H1 (cell line): ENCODE measurements at regions not wholly inside any gene's neighbourhood (a gene's known extent, or its start where the extent isn't known, plus 50 kb on each side); places are given as distances from the start of the nearest gene placed in this dataset.
A peak's percentile ranks its signal among the peaks of the same experiment; 100 is the strongest.

Source experiments
- CTCF ChIA-PET: fragments of 300-600 bp; sonication (Branson Sonifier 250); formaldehyde crosslinking; loops from one replicate; lab custom pipeline; 2021; ENCODE audit not compliant: partially characterized antibody; lab: Charles Lee
- POLR2A ChIA-PET: fragments of 300-600 bp; sonication (Branson Sonifier 250); formaldehyde crosslinking; loops from one replicate; lab custom pipeline; 2021; ENCODE audit warnings: inconsistent platforms; ENCODE audit not compliant: partially characterized antibody; lab: Charles Lee
- DNase-seq, 2 experiments: peaks; one replicate each; pipeline versions ENCODE4 v3.0.0 to v3.0.0-alpha.2; 2010 to 2022; ENCODE audit warnings: low spot score in 2 of 2, low read depth in 1 of 2, mixed read lengths in 1 of 2
- FAIRE-seq: peaks from 2 replicates; lab custom pipeline; 2011; peaks lifted over from hg19 to GRCh38; lab: Jason Lieb, UNC
- H2AFZ ChIP-seq: 2 replicates; pipeline ENCODE4 v1.8.1; 2012; ENCODE audit warnings: low read length, inconsistent platforms
- H2AK5ac ChIP-seq: 2 replicates; pipeline ENCODE4 v1.6.1; 2013; ENCODE audit warnings: low read depth, low read length
- H2BK120ac ChIP-seq: replicated peaks from 2 replicates; pipeline ENCODE3; 2013; ENCODE audit warnings: low read depth, low read length, inconsistent platforms
- H2BK12ac ChIP-seq: 2 replicates; pipeline ENCODE4 v1.6.1; 2013; ENCODE audit warnings: low read depth, low read length
- H2BK15ac ChIP-seq: 2 replicates; pipeline ENCODE4 v1.6.1; 2013; ENCODE audit warnings: low read length
- H2BK20ac ChIP-seq: 2 replicates; pipeline ENCODE4 v1.6.1; 2013; ENCODE audit warnings: low read length
- H2BK5ac ChIP-seq: 2 replicates; pipeline ENCODE4 v1.6.1; 2013; ENCODE audit warnings: low read depth, low read length
- H3K14ac ChIP-seq: 2 replicates; pipeline ENCODE4 v1.6.1; 2013; ENCODE audit warnings: inconsistent platforms; ENCODE audit not compliant: insufficient read length
- H3K18ac ChIP-seq: 2 replicates; pipeline ENCODE4 v1.6.1; 2013; ENCODE audit warnings: low read length; ENCODE audit errors: extremely low read depth
- H3K23ac ChIP-seq: 2 replicates; pipeline ENCODE4 v1.6.1; 2013; ENCODE audit warnings: inconsistent platforms; ENCODE audit not compliant: insufficient read length
- H3K23me2 ChIP-seq: 2 replicates; pipeline ENCODE4 v1.6.1; 2013; ENCODE audit warnings: low read depth, low read length
- H3K27ac ChIP-seq: 2 replicates; pipeline ENCODE4 v1.6.1; 2011; ENCODE audit warnings: low read depth, low read length, inconsistent platforms
- H3K27me3 ChIP-seq, 4 experiments: replicated peaks in 1 of 4; 1 replicate in 1 of 4; 2 replicates in 3 of 4; pipeline versions ENCODE4 v1.6.1 to v1.8.1; 2011 to 2013; ENCODE audit warnings: low read length in 3 of 4, mild to moderate bottlenecking in 3 of 4, inconsistent platforms in 2 of 4, mixed read lengths in 2 of 4, moderate library complexity in 1 of 4; ENCODE audit not compliant: control insufficient read depth in 3 of 4, insufficient read depth in 3 of 4; ENCODE audit errors: extremely low read depth in 1 of 4
- H3K36me3 ChIP-seq, 4 experiments: 2 replicates each; pipeline versions ENCODE4 v1.6.1 to v1.8.1; 2011 to 2013; ENCODE audit warnings: mild to moderate bottlenecking in 4 of 4, low read length in 3 of 4, moderate library complexity in 2 of 4, control low read depth in 1 of 4, inconsistent platforms in 1 of 4; ENCODE audit not compliant: insufficient read depth in 4 of 4, control insufficient read depth in 2 of 4
- H3K4ac ChIP-seq: replicated peaks from 2 replicates; pipeline ENCODE3; 2013; ENCODE audit warnings: low read length, low read depth, mixed read lengths, inconsistent platforms; ENCODE audit not compliant: insufficient read length
- H3K4me1 ChIP-seq, 4 experiments: replicated peaks in 1 of 4; 1 replicate in 1 of 4; 2 replicates in 3 of 4; pipeline versions ENCODE4 v1.6.1 to v1.8.1; 2011 to 2013; ENCODE audit warnings: low read length in 3 of 4, inconsistent platforms in 2 of 4, mixed read lengths in 1 of 4; ENCODE audit not compliant: insufficient read depth in 4 of 4, control insufficient read depth in 3 of 4
- H3K4me2 ChIP-seq, 2 experiments: 2 replicates each; pipeline versions ENCODE4 v1.6.1 to v1.8.1; 2011 to 2013; ENCODE audit warnings: low read depth in 2 of 2, low read length in 2 of 2, control low read depth in 1 of 2, inconsistent platforms in 1 of 2, mild to moderate bottlenecking in 1 of 2; ENCODE audit not compliant: insufficient read depth in 1 of 2
- H3K4me3 ChIP-seq, 4 experiments: fragments of 200-600, 300-600 bp in 1 of 4; sonication (generic), shearing (Covaris generic), sonication (Bioruptor Twin) in 1 of 4; 2 replicates each; pipeline versions ENCODE4 v1.5.1 to v1.8.1; 2011 to 2016; ENCODE audit warnings: low read length in 4 of 4, low read depth in 3 of 4, control low read depth in 2 of 4, inconsistent platforms in 2 of 4, mild to moderate bottlenecking in 2 of 4, mixed read lengths in 1 of 4, moderate library complexity in 1 of 4; ENCODE audit not compliant: insufficient read depth in 2 of 4; ENCODE audit errors: extremely low read depth in 1 of 4
- H3K56ac ChIP-seq: replicated peaks from 2 replicates; pipeline ENCODE3; 2013; ENCODE audit warnings: low read depth, mild to moderate bottlenecking, mixed read lengths, low read length, inconsistent platforms; ENCODE audit not compliant: insufficient read length
- H3K79me1 ChIP-seq: 2 replicates; pipeline ENCODE4 v1.6.1; 2013; ENCODE audit warnings: low read depth, low read length, control low read depth
- H3K79me2 ChIP-seq, 2 experiments: 2 replicates each; pipeline versions ENCODE4 v1.6.1 to v1.8.1; 2012 to 2013; ENCODE audit warnings: low read length in 2 of 2, mild to moderate bottlenecking in 2 of 2, inconsistent platforms in 1 of 2; ENCODE audit not compliant: insufficient read depth in 2 of 2, control insufficient read depth in 1 of 2
- H3K9ac ChIP-seq, 4 experiments: replicated peaks in 1 of 4; 1 replicate in 1 of 4; 2 replicates in 3 of 4; pipeline versions ENCODE4 v1.6.1 to v1.8.1; 2011 to 2013; ENCODE audit warnings: low read depth in 3 of 4, low read length in 3 of 4, control low read depth in 2 of 4, mild to moderate bottlenecking in 2 of 4, moderate library complexity in 2 of 4, inconsistent platforms in 1 of 4; ENCODE audit errors: extremely low read depth in 1 of 4
- H3K9me3 ChIP-seq, 2 experiments: 2 replicates each; pipeline versions ENCODE4 v1.6.1 to v1.8.1; 2012 to 2013; ENCODE audit warnings: mild to moderate bottlenecking in 2 of 2, moderate library complexity in 2 of 2, control low read depth in 1 of 2, inconsistent platforms in 1 of 2, low read depth in 1 of 2, low read length in 1 of 2, mixed read lengths in 1 of 2; ENCODE audit not compliant: insufficient read depth in 2 of 2
- H4K20me1 ChIP-seq, 2 experiments: replicated peaks in 1 of 2; 2 replicates each; pipeline versions ENCODE3 to v1.8.1; 2011 to 2013; ENCODE audit warnings: inconsistent platforms in 2 of 2, low read length in 2 of 2, mild to moderate bottlenecking in 1 of 2; ENCODE audit not compliant: insufficient read depth in 2 of 2, control insufficient read depth in 1 of 2
- H4K5ac ChIP-seq: 2 replicates; pipeline ENCODE4 v1.6.1; 2013; ENCODE audit warnings: low read length, low read depth, mixed read lengths, inconsistent platforms; ENCODE audit not compliant: insufficient read length
- H4K8ac ChIP-seq: 2 replicates; pipeline ENCODE4 v1.8.0; 2013; ENCODE audit warnings: mild to moderate bottlenecking, moderate library complexity, low read length, inconsistent platforms; ENCODE audit not compliant: insufficient read depth; ENCODE audit errors: extremely low read depth
- H4K91ac ChIP-seq: replicated peaks from 2 replicates; pipeline ENCODE3; 2013; ENCODE audit warnings: low read length, mixed read lengths, inconsistent platforms; ENCODE audit not compliant: insufficient read length
- ASH2L ChIP-seq: fragments of 200-600, 300-600 bp; sonication (generic); IDR thresholded peaks from one replicate; pipeline ENCODE4 v1.7.1; 2017; ENCODE audit warnings: low read length
- CTBP2 ChIP-seq: IDR thresholded peaks from 2 replicates; pipeline ENCODE4 v1.7.0; 2011; ENCODE audit warnings: borderline replicate concordance, mild to moderate bottlenecking, moderate library complexity, mixed read lengths, low read length; ENCODE audit not compliant: insufficient read depth, insufficient read length
- KDM5A ChIP-seq: fragments of 200-600 bp; IDR thresholded peaks from 2 replicates; pipeline ENCODE4 v1.7.1; 2012; ENCODE audit warnings: mild to moderate bottlenecking, low read length, inconsistent platforms, mixed read lengths
- PHF8 ChIP-seq: fragments of 200-600 bp; sonication (generic); conservative IDR thresholded peaks from 2 replicates; pipeline ENCODE4 v1.7.1; 2012; ENCODE audit warnings: low read depth, mild to moderate bottlenecking, inconsistent platforms, low read length, moderate library complexity
- POLR2A ChIP-seq, 2 experiments: IDR thresholded peaks; 1 replicate in 1 of 2; 2 replicates in 1 of 2; pipeline ENCODE4 v1.6.1; 2011; ENCODE audit warnings: low read depth in 2 of 2, low read length in 2 of 2, mild to moderate bottlenecking in 2 of 2; ENCODE audit errors: control extremely low read depth in 1 of 2
- SUZ12 ChIP-seq: fragments of 200-600 bp; sonication (generic); IDR thresholded peaks from 2 replicates; pipeline ENCODE4 v1.6.1; 2012; ENCODE audit warnings: mild to moderate bottlenecking, inconsistent platforms, low read length, moderate library complexity, mixed read lengths
- TEAD4 ChIP-seq: IDR thresholded peaks from 2 replicates; pipeline ENCODE4 v1.6.1; 2012; ENCODE audit warnings: low read depth, low read length, inconsistent platforms, mixed read lengths
- WGBS, 2 experiments: shearing (Covaris generic) in 1 of 2; methylation state at CpG; one replicate each; pipeline versions ENCODE4 v1.1.6 to v1.1.7; 2013 to 2015; ENCODE audit warnings: low lambda C conversion rate in 2 of 2, mixed read lengths in 2 of 2, inconsistent platforms in 1 of 2, low coverage in 1 of 2, missing lambda C conversion rate in 1 of 2; ENCODE audit not compliant: insufficient replicate concordance in 2 of 2, insufficient coverage in 1 of 2, insufficient read length in 1 of 2; ENCODE audit errors: extremely low coverage in 1 of 2, missing lambda C conversion rate in 1 of 2; 5-methylcytosine and 5-hydroxymethylcytosine counted together
- TF ChIP-seq, protein P1 (sequence below): IDR thresholded peaks from 2 replicates; pipeline ENCODE4 v1.6.1; 2012; ENCODE audit warnings: inconsistent platforms

DNA sequence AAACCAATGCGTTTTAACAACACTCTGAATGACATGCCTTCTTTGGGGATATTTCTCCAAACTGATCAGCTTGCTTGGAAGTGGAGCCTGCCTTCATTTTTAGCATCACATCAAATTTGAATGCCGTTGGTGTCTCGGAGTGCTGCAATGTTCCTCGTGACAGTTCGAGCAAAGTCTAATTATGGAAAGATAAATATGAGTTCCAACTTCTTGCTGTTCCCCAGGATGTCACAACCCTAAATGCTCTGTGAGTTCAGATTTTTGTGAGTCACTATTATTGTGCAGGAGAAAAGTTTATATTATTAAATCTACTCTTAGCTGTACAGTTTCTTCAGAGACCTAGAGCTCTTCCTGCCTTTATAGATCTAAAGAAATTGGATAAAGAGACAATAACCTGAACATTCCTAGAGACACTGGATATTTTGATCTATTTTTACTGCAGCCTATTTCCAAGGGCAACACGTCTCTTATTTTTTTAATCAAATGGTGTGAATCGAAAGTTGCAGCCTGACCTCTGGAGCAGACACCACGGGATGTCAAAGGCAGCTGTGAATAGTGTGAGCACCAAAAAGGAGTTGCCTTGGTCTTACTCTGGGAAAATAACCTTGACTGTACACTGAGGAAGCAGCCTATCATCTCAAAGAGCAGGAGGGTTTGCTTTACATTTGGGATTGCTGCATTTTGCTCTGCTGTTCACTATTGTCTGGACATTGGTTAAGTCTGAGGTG, 330.1 kb downstream of the TDRD15 start:
- no peak overlapping the region for H2BK20ac ChIP-seq
- no peak overlapping the region for H2AK5ac ChIP-seq
- H4K5ac ChIP-seq, result no peak overlapping the region
- no peak overlapping the region for H3K4me2 ChIP-seq
- no peak overlapping the region for H3K18ac ChIP-seq
- 90% methylated on average over 8 of the region's 8 CpGs; no CpG with 5 or more reads in 1 of the 2 experiments for WGBS, 2 experiments
- ChIA-PET CTCF (interaction anchor here (3.5 kb wide), 1 partner anchor 31 kb away, joined by 13 read pairs; no protein-coding TSS in a partner anchor), POLR2A (interaction anchor here (0.8 kb wide), 1 partner anchor 41 kb away, joined by 5 read pairs; no protein-coding TSS in a partner anchor)
- no peaks in the 10 kb centered on the region; the same call in 1 of the 2 replicates for H3K79me1 ChIP-seq
- H3K27me3 ChIP-seq, result no peaks in the 10 kb centered on the region
- no peak overlapping the region for H3K9ac ChIP-seq
- no peak for FAIRE-seq
- H3K27ac ChIP-seq, result no peak overlapping the region
- H3K23ac ChIP-seq, result no peak overlapping the region
- no peak overlapping the region for H2AFZ ChIP-seq
- no peak for TF ChIP-seq CTBP2
- no peak for TF ChIP-seq POLR2A (IDR thresholded peaks at IDR 0.05; ENCODE audit: control extremely low read depth in 1 of 2, low read depth in 2 of 2, low read length in 2 of 2)
- TF ChIP-seq TEAD4, result no peak
- no peak for TF ChIP-seq PHF8
- TF ChIP-seq, protein P1, sequence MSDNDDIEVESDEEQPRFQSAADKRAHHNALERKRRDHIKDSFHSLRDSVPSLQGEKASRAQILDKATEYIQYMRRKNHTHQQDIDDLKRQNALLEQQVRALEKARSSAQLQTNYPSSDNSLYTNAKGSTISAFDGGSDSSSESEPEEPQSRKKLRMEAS, result no peak
- TF ChIP-seq ASH2L, result no peak
- TF ChIP-seq SUZ12, result no peak
- TF ChIP-seq KDM5A, result no peak
- H3K4ac ChIP-seq, result no peak overlapping the region
- no peak overlapping the region for H2BK15ac ChIP-seq
- H2BK5ac ChIP-seq, result no peak overlapping the region; the same call in 1 of the 2 replicates
- H3K4me3 ChIP-seq, result no peak overlapping the region
- H4K20me1 ChIP-seq, result no peaks in the 10 kb centered on the region
- H3K36me3 ChIP-seq, result no peaks in the 10 kb centered on the region; a peak in 1 of 8 replicates
- no peak overlapping the region for H3K14ac ChIP-seq
- H3K56ac ChIP-seq, result no peak overlapping the region
- no peak overlapping the region for H2BK120ac ChIP-seq
- peak overlapping the region; percentile 6 for H4K91ac ChIP-seq
- no peaks in the 10 kb centered on the region for H3K23me2 ChIP-seq
- no peak overlapping the region for H4K8ac ChIP-seq
- H3K79me2 ChIP-seq, result no peaks in the 10 kb centered on the region
- H3K4me1 ChIP-seq, result peaks cover 0 to 11% (median 9%) of the 10 kb centered on the region in 4 experiments; a peak in 5 of 7 replicates
- H2BK12ac ChIP-seq, result no peak overlapping the region
- no peak for DNase-seq
- peaks cover 0 to 6% of the 10 kb centered on the region in 2 experiments; a peak in 1 of 4 replicates for H3K9me3 ChIP-seq
